ENCODE measurements at regions not wholly inside any gene's neighbourhood (a gene's known extent, or its start where the extent isn't known, plus 50 kb on each side); places are given as distances from the start of the nearest gene placed in this dataset.

DNA sequence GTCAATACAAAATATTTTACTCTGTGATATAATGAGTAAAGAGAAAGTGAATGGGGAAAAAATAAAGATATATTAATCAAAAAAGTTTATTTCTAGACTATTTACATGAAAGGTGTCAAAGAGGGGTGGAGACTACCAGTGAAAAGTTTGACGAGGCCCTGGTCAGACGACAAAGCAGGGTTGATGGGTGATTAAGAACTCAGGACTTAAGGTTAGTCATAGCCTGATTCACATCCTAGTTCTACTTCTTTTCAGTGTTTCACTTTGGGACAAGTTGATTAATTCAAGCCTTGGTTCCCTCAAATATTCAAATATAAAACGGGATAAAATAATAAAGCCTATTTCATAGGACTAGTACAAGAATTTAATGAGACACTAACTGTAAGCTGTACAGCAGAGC lies 178.2 kb upstream of the HS3ST5 start:
- no peak for ATAC-seq

DNA sequence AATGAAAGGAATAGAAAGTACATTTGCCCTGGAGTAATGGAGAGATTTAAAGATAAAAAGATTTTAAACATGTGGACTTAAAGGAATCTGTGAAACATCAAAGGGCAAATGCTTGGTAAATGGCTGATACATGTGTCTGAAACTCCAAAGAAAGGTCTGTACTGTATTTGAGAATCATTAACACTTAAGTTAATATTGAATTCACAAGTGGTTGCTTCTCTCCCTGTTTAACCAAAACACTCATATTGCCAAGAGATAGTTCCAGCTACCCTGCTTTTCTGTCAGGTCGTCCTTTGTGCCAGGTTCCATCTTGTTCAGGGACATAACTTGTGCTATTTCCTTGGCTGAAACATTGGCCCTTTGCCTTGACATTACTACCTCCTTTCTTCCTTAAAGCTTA lies 171.3 kb upstream of the HS3ST5 start:
- ATAC-seq = no peak

DNA sequence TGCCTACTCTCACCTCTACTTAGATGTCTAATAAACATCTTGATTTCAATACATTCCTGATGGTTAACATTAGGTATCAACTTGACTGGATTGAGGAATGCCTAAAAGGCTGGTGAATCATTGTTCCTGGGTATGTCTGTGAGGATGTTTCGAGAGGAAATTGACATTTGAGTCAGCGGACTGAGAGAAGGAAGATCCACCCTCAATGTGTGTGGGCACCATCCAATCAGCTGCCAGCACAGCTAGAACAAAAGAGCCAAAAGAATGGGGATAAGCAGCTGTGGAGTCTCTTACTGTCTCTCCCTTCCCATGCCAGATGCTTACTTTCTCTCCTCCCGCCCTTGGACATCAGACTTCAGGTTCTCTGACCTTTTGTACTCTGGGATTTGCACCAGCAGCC lies 128.6 kb upstream of the HS3ST5 start:
- ATAC-seq = no peak

DNA sequence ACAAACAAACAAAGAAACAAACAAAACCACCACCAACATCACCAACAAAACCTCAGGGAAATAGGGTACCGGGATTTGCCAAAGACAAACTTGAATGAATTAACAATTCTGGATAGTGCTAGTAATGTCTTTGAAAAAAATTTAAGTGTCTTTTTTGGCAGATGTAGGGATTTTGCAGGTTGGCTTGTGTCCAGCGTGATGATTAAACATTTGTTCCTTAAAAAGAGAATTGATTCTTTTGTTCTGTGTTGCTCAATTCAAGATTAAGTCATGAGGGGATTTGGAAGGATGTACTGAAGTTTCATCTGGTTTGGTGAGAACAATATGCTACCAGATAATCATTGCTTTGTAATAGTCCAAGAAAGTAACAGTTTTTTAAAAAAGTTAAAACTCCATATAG lies 125.1 kb upstream of the HS3ST5 start:
- ATAC-seq = no peak

DNA sequence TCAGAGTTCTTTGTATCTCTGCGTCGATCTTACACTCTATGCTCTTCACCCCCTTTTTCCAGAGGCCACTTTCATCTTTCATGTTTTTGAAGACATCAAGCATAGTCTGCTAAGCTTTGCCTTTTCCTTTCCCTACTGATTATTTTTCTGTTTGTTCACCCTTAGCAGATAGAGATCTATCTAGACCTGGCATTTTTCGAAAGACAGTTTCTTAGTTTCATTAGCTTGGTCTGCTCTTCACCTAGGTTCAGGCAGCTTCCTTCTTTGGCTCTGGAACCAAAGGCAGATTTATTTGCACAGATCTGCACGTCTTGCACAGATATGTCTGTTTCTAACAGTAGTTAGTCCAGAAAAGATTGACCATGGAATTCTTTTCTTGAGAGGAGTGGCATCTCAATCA lies 122.7 kb upstream of the HS3ST5 start:
- no peak for ATAC-seq

DNA sequence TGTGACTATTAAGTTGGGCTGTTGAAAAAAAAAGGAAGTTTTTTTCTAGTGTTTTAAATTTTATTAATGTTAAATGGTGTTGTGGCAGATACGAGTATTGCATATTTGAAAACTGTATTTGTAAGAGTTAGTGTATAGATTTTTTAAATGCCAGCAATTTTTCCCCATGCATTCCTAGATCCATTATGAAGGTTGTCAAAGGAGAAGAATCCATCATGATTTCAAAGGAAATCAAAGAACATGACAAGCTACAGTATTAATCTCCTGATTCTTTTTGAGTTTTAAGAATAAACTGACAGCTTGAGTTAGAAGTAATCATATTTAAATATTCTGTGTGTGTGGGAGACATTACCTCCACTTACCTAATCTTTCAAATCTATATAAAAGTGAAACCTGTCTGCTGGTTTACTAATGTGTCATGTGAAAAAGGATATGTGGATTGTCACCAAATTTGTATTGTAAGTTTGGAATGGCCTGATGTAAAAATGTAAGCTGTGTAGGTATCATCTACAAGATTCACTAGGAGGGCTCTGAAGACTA lies 111.0 kb upstream of the HS3ST5 start:
- ATAC-seq = no peak

DNA sequence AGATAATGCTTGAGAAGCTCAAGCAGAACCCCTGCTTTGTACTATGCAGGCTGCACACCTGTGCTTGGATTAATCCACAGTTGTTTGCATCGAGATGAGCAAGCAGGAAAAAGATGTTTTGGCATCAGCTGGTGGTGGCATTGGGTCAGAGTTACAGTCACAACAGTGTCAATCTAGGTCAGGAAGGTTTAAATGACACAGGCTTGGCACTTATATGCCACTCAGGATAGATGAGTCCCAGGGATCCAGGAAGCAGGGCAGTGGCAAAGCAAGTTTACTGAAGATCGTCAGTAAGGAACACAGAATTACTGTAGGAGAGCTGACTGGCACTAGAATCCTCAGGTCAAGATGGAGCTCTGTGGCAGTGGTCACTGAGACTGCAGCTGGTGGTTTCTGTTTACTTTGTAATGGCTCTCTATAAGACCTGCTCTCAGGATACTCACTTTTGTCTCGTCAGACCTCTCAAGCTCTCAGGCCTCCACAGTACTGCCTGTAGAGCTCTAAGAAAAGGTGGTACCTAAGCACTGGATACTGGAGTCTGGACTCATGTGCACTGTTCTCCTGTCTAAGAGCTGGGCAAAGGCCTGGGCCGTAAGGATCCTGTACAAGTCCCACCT lies 110.1 kb upstream of the HS3ST5 start:
- no peak for ATAC-seq

DNA sequence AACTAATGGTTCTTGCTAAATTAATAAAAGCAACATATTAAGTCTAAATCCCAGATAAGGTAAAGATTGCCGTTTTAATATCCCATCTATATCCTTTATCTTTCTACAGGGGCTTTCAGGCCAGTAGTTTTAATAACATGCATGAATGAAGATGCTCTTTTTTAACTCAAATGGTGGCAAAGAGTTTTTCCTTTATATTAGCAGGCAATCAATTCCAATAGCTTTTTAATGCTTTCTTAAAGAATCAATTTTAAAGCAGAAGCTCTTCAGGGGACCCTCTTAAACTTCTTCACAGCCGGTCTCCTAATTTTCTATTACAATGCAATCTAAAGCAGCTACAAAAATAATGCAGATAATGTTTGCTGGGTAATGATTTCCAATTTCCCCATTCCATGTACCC lies 107.8 kb upstream of the HS3ST5 start:
- no peak for ATAC-seq

DNA sequence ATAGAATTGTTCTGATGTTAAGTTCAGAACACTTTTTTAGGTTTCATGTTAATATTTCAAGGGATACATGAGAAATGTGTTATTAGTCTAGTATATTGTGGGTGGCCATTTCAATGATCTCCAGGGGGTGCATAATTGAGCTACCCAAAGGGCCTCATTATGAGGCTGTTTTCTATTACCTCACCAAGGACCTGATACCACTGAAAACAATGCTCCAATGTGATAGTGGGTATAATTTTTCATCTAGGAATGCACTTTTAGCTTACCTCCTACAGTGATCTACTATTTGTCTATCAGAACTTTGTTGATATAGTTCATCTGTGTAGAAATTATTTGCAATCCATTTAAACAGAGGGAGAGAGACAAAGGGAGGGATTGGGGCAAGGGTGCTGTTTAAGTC lies 106.8 kb upstream of the HS3ST5 start:
- ATAC-seq = no peak

DNA sequence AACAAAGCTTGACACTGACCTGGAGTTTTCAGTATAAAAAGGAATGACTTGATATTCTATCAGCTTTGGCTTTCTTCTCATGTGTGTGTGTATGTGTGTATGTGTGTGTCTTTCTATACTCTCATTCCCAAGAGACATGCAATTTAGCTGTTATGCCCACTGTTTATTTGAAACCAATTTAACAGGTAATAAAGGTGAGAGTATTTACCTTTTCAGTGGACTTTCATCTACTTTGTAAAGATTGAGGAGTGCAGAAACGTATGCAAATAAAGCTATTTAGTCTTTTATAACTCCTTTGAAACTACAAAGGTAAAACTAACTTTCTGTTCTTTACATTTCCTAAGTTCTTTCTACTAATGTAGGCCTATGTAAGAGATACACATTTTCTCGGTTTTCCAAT lies 103.5 kb upstream of the HS3ST5 start:
- no peak for ATAC-seq

DNA sequence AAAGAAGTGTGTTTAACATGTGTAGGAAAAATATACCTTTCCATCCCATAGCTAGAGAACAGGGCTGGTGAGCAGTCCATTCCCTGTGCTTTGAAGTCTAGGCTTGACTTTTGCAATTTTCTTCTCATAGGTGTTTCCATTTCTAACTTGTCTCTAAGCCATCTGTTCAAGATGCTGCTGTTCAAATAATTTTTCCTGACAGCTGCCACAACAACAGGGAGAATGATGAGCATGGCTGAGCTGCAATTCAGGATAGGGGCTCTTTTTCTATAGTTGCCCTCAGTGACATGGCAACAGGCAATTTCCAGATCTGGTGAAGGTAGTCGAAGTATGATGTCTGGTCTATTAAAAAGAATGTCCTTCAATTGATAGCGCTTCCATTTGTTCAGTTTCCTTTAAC lies 103.0 kb upstream of the HS3ST5 start:
- no peak for ATAC-seq

DNA sequence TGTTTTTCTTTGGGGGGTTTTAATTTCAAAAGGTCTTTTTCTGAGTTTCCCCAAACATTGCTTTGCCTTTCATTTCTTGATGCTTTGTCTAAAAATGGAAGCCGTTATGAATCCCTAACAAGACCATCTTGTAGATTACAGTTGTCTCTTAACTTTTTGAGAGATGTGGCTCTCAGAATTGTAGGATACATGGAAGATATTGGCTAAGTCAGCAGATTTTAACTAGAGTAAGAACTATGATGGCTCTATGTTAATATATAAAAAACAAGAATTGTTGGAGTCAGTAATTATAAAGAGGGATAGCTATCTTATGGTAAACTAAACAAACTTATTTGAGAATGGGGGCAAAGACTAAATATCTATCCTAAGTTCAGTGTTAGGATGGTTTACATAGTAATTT lies 96.6 kb upstream of the HS3ST5 start:
- ATAC-seq = no peak

DNA sequence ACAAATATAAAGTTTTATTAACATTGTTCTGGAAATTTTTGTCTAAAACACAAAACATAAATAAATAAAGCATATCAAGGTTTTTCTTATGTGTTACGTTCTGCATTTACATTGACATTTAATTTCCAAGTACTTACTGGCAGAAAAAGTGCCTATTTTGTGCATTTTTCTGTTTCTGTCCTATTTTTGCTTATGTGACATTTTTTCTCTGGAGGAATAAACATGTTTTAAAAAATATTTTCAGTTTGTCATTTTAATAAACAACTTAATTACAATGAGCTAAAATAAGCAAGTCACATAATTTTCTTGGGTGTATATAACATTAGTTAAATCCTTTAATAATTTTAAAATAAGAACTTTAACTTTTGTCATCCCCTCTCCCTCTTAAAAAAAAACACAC lies 94.4 kb upstream of the HS3ST5 start:
- ATAC-seq = no peak

DNA sequence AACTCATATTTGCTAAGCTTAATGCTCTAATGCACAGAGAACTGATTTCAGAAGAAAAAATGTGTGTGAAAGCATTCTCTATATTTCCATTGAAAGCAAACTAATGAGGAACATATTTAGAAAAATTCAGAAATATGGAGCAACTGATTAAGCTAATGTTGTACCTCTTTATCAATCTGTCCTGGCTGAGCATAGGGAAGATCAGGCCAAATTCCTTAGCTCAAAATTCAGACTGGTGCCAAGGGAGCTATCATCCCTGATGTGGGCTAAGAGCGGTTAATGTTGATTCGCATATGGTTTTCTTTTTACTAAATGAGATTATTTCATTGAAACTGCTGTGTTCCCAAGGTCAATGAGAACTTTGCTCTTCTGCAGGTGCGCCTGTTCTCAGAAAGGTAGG lies 93.9 kb upstream of the HS3ST5 start:
- no peak for ATAC-seq

DNA sequence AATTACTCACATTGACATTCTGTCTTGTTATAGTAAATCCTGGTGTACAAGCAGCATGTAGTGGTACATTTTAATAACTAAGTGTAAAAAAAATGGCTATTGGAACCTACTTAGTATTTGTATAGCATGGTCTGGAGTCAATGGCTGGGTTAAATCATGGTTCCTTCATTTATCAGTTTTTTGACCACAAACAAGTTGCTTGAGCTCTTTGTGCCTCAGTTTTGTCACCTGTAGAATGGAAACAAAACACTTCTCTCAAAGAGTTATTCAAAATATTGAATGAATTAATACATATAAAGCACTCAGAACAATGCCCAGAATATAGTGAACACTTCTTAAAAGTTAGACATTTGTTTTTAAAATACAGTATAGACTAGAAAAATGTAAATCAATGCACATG lies 93.2 kb upstream of the HS3ST5 start:
- no peak for ATAC-seq

DNA sequence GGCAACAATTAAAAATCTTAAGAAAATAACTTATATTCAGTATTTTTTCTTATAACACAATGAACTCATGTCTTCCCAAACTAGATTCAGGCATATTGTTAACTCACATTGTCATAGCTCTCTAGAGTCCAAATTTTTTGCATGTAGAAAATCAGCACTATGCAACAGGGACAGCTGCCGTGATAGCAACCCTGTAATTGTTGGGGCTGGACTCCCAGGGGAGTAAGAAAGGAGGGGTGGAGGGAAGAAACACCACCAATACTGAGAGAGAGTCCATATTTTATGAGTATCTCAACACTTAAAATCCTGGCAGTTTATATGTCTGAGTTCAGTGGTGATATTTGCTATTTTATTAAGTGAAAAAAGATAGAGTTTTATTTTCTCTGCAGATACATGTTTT lies 89.6 kb upstream of the HS3ST5 start:
- no peak for ATAC-seq

DNA sequence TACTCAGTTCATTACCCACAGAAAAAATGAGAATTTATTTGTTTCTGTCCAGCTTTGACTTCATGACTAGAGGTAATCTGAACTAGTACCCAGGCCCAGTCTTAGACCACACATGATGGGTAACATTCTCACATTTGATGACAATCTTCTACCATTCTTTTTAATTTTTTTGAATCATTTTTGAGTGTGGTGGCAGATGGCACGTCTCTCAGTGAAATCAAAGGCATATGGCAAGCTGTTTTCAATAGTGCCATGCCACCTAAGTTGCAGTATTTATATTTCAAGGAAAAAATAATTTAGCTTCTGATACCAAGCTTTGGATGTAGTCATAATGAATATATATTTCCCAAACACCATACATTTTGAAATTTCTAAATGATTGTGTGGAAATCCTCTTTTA lies 88.8 kb upstream of the HS3ST5 start:
- no peak for ATAC-seq

DNA sequence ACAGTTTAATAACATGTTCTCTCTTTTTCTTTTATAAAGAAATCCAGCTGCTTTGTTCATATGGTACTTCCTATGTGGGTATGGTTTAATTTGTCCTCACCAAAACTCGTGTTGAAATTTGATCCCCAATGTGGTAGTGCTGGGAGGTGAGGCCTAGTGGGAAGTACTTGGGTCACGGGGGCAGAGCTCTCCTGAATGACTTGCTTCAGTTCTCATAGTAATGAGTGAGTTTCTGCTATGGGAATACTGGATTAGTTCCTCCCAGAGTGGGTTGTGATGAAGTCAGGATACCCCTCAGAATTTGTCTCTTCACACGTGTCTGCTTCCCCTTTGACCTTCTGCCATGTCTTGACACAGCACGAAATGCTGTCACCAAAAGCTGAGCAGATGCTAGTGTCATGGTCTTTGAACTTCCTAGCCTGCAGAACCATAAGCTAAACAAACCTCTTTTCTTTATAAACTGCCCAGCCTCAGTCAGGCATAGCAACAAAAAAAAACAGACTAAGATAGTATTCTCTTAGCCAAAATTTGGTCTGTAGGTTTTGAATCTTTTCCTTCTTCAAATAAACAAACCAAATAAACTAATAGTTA lies 87.8 kb upstream of the HS3ST5 start:
- no peak for ATAC-seq

DNA sequence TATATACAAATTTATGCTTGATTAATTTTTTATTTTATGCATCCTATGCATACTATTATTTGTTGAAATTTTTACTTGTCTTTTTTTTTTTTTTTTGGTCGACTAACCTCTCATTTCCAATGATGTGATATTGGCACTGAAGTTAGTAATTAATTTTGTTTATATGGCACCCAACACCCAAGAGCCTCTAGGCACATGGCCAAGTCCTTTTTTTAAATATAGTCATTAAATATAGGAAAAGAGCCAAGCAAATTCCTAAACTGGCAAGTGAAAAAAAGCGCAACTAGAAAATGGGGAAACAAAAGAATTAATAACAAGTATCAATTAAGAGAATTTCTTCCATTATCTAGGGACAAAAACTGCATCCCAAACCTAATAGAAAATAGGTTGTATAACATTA lies 85.5 kb upstream of the HS3ST5 start:
- no peak for ATAC-seq

DNA sequence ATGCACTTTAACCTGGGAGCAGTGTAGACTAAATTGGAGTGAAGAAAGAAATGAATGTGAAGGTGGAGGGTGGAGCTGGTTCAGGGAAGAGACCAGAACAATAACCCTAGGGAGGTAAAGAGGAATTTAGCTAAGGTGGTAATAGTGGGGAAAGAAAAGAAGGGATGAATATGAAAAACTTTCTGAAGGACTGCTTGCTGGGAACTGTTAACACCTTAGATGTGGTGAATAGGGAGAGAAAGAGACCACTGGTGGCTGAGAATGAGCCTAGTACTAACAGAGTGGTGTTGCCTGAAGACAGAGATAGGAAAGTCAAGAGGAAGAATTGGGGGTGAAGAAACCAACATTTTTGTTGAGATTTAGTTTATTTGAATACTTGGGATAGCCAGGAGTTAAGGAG lies 78.4 kb upstream of the HS3ST5 start:
- ATAC-seq = no peak

DNA sequence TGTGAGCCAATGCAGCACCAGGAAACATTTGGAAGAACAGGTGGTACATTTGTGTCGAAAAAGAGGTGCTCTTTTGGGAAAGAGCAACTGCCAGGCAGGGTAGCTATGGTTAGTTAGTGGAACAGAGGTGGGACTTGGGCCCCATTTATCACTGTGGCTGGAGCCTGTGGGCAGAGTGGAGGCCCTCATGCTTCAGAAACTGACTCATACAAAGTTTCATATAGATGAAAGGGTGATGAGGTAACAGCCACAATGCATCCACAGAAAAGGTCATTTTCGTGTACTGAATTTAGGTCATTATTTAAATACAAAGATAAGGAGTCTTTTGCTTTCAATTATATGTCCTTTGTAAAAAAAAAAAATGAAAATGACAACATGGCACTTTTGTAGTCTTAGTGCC lies 76.4 kb upstream of the HS3ST5 start:
- ATAC-seq = no peak

DNA sequence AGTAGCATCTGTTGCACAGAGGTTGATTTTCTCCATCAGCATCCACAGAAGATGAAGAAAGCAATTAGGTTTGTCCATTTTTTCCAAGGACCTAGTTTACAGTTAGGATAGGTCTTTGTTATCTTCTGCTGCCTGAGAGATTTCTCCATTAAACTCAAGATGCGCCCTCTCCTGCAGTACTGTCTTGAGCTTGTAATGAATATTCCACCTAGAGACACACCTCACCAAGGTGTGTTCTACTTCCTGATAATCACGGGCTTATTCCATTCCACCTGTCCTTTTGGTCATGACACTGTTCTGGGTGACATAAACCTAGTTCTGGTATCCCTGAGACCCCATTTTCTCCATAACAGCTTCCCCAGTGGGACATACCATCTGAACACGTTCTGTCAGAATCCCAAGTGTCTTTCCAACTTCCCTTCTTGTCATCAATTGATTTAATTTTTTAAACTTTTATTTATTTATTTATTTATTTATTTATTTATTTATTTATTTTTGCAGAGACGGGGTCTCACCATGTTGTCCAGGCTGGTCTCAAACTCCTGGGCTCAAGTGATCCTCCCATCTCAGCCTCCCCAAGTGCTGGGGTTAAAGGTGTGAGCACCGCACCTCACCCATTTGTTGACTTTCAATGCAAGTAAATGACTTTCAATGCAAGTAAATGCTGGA lies 75.6 kb upstream of the HS3ST5 start:
- ATAC-seq = no peak

DNA sequence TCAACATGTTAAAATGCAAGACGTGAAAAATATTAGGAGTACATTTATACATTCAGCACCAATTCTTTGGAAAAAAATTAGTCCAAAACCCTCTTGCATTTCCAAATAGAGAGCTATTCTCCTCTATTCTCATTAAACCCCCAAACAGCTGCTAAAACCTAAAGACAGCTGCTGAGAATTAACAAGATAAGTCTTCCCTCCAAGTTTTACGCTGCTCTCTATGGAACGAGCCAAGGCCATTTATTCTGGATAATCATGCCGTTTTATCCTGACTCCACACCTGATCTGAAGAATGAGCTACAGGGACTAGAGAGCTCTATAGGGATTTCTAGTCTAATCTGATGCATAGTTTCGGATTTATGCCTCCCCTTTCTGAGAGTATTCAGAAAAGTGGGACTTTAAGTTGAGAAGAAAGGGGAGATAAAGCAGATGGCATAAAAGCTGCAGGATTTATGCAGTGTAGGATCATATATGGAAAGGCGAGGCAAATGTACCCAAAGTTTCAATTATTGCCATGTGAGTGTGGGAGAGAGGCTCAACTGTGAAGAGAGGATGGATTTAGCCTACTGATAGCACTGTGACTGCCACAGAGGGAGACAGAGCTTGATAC lies 64.7 kb upstream of the HS3ST5 start:
- ATAC-seq = no peak

DNA sequence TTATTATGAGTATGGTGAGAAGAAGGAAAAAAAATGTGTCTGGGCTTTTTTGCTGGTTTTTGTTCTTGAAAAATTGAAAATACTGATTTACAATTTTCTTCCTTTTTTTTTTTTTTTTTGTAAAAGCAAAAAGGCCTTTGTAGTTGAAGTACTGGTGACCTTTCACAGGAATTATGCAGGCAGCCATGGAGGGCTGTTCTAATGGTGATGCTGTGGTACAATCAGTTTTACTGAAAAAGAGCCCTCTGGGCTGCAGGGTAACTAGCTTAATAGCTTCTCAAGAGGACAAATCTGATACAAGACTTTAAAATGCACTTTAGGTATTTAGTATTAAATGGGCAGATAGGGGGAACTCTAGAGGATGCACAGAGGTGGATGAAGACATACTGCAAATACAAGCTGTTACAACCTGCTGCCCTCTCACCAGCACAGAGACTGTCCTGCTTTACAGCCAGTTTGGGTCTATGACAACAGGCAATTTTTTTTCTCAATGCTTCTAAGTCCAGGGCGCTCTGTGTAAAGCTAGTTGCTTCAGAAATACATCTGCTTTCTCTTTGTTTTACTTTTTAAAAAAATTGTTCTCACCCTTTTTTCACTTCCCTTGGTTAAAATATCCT lies 61.6 kb upstream of the HS3ST5 start:
- ATAC-seq = no peak

All from esophagus mucosa (tissue), 1 donor.